Neutrophil (primary cell): ENCODE measurements at regions not wholly inside any gene's neighbourhood (a gene's known extent, or its start where the extent isn't known, plus 50 kb on each side); places are given as distances from the start of the nearest gene placed in this dataset.

Experiments
- H3K27ac ChIP-seq: fragments of 200-600 bp; sonication (generic); 2 replicates; pipeline ENCODE4 v1.5.1; 2016; ENCODE audit warnings: mild to moderate bottlenecking, moderate library complexity
- H3K27me3 ChIP-seq: fragments of 200-600 bp; sonication (generic); 2 replicates; pipeline ENCODE4 v1.6.0; 2016; ENCODE audit warnings: mild to moderate bottlenecking
- H3K36me3 ChIP-seq: fragments of 200-600 bp; sonication (generic); 2 replicates; pipeline ENCODE4 v1.5.1; 2017
- H3K4me1 ChIP-seq, 2 experiments: fragments of 200-600 bp in 1 of 2; sonication (generic) in 1 of 2; 1 replicate in 1 of 2; 2 replicates in 1 of 2; pipeline versions ENCODE4 v1.5.1 to v1.6.1; 2013 to 2016; ENCODE audit warnings: low read depth in 1 of 2, low read length in 1 of 2, mild to moderate bottlenecking in 1 of 2, moderate library complexity in 1 of 2; ENCODE audit not compliant: control insufficient read depth in 1 of 2, insufficient read depth in 1 of 2
- H3K4me3 ChIP-seq, 2 experiments: fragments of 200-600 bp in 1 of 2; sonication (generic) in 1 of 2; 1 replicate in 1 of 2; 2 replicates in 1 of 2; pipeline ENCODE4 v1.5.1; 2013 to 2016; ENCODE audit warnings: low read depth in 1 of 2, low read length in 1 of 2, mild to moderate bottlenecking in 1 of 2, moderate library complexity in 1 of 2
- H3K9me3 ChIP-seq: fragments of 200-600 bp; sonication (generic); 2 replicates; pipeline ENCODE4 v1.5.1; 2016
- TF ChIP-seq, protein P1 (sequence below): fragments of 200-600 bp; sonication (generic); IDR thresholded peaks from 2 replicates; pipeline ENCODE4 v1.5.1; 2016; ENCODE audit warnings: antibody characterized with exemption

DNA sequence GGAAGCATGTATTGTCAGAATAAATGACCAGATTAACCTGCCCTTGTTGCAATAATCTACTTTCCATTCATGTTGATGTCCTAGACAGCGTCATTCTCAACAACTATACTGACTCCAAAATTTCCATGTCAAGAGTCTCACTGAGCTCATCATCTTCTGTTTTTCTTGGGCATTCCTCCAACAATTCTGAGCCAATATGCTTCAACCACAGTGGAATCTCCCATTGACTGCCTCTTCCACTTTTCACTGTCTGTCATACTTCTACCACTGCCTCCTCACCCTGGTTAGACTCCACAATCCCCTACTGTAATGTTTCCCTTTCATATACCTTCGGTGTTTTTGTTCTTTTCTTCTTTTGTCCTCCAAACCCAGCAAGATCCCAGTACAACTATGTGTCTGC is 162.8 kb downstream of the TLE1 start:
- Histone ChIP-seq H3K36me3 (no peaks in the 10 kb centered on the region), H3K9me3 (no peaks in the 10 kb centered on the region), H3K4me1 (peaks cover 9 to 15% of the 10 kb centered on the region in 2 experiments), H3K27ac (no peak overlapping the region), H3K4me3 (no peak overlapping the region), H3K27me3 (no peaks in the 10 kb centered on the region)
- TF ChIP-seq, protein P1, sequence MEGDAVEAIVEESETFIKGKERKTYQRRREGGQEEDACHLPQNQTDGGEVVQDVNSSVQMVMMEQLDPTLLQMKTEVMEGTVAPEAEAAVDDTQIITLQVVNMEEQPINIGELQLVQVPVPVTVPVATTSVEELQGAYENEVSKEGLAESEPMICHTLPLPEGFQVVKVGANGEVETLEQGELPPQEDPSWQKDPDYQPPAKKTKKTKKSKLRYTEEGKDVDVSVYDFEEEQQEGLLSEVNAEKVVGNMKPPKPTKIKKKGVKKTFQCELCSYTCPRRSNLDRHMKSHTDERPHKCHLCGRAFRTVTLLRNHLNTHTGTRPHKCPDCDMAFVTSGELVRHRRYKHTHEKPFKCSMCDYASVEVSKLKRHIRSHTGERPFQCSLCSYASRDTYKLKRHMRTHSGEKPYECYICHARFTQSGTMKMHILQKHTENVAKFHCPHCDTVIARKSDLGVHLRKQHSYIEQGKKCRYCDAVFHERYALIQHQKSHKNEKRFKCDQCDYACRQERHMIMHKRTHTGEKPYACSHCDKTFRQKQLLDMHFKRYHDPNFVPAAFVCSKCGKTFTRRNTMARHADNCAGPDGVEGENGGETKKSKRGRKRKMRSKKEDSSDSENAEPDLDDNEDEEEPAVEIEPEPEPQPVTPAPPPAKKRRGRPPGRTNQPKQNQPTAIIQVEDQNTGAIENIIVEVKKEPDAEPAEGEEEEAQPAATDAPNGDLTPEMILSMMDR: no peak

DNA sequence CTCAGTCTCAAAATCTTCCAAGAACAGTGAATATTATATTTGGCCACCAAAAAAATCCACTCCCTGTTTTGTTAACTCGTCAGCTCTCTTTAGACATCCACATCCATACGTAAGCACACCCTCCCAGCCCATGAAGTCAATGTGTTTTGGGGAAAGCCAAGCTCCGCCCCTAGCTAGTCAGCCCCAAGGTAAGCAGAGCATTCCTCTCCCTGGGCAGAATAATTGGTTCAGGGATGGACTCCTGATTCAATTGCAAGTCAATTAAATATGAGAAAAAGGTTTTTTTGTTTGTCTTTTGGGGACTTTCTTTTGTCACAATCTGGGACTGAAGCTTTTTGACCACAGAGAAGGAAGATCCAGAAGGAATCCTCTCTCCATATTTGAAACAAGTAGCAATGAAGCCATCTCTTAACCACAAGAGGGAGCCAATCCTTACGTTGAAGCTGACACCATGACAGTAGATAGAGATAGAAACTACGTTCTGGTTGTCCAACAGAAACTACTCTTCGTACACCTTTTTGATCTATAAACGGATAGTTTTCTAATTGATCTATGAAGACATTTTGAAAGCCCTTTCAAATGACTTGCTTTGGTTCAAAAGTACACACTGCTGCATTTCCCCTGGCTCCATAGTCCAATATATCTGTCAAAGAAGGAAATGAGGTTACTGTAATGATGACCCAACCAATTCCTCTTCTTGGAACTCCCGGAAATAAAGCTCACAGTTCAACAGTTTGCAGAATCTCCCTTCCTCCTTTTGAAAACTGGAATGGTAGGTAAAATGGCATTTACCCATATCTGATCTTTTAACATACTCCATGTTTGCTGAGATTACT is 166.4 kb downstream of the TLE1 start:
- TF ChIP-seq, protein P1: no peak
- Histone ChIP-seq H3K27me3 (no peaks in the 10 kb centered on the region), H3K4me3 (no peak overlapping the region), H3K4me1 (peaks cover 9 to 15% of the 10 kb centered on the region in 2 experiments), H3K9me3 (no peaks in the 10 kb centered on the region), H3K36me3 (no peaks in the 10 kb centered on the region), H3K27ac (peak overlapping the region; percentile 43)

GRCh38 chr9:81521892-81522291 is 167.5 kb downstream of the TLE1 start:
- Histone ChIP-seq H3K36me3 (no peaks in the 10 kb centered on the region), H3K27me3 (no peaks in the 10 kb centered on the region), H3K9me3 (no peaks in the 10 kb centered on the region), H3K4me3 (no peak overlapping the region), H3K27ac (no peak overlapping the region), H3K4me1 (peaks cover 9 to 15% of the 10 kb centered on the region in 2 experiments)
- TF ChIP-seq, protein P1: no peak

DNA sequence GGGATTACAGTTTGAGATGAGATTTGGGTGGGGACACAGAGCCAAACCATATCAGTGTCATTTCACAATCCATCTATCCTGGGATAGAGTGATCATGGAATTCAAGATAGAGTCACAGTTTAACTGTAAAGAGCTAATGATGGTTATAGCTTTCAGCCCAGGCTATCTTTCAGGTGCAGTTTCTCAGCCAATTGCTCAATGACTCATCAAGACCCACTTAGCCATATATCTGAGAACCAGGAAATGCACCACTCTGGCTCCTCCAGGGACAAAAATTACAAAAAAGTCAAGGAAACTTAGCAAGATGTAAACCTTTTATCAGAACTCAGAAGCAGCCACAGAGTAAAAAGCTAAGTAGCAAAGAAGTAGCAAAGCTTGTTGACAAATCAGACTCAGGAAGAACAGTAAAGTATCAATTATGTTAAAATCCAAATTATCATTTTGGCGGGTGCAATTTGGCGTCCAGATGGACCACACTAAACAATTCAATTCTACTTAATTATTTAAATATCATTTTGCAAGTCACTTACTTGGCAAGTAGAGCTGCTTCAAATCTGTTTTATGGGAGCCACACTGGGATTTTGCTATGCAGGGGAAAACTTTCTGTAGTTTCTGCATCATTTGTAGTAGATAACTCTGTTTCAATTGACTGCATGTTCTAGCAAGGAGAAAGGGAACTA is 169.4 kb downstream of the TLE1 start:
- H3K9me3 ChIP-seq: no peaks in the 10 kb centered on the region
- TF ChIP-seq, protein P1: no peak
- no peaks in the 10 kb centered on the region for H3K27me3 ChIP-seq
- H3K36me3 ChIP-seq: no peaks in the 10 kb centered on the region
- H3K4me3 ChIP-seq: no peak overlapping the region
- H3K27ac ChIP-seq: no peak overlapping the region
- peaks cover 9 to 15% of the 10 kb centered on the region in 2 experiments for H3K4me1 ChIP-seq

GRCh38 chr9:81517954-81518353 is 171.4 kb downstream of the TLE1 start:
- Histone ChIP-seq H3K9me3 (no peaks in the 10 kb centered on the region), H3K27ac (no peak overlapping the region), H3K4me1 (peaks cover 14 to 19% of the 10 kb centered on the region in 2 experiments), H3K36me3 (no peaks in the 10 kb centered on the region), H3K27me3 (no peaks in the 10 kb centered on the region), H3K4me3 (no peak overlapping the region)
- TF ChIP-seq, protein P1: no peak
